ENCODE measurements at regions not wholly inside any gene's neighbourhood (a gene's known extent, or its start where the extent isn't known, plus 50 kb on each side); places are given as distances from the start of the nearest gene placed in this dataset.

- Histone ChIP-seq H3K27me3 (ENCODE audit: control insufficient read depth in 2 of 2, insufficient read depth in 2 of 2, low read length in 2 of 2) (no peaks in the 10 kb centered on the region), H3K4me1 (ENCODE audit: control insufficient read depth in 1 of 2, insufficient read depth in 2 of 2, low read length in 2 of 2) (peaks cover 30 to 36% of the 10 kb centered on the region in 2 donors), H3K4me3 (replicated peaks in 1 of 3; ENCODE audit: low read depth in 2 of 3, low read length in 3 of 3) (peak overlapping the region in 1 of 3 experiments; percentile 19), H2AFZ (ENCODE audit: insufficient read depth, low read depth, low read length, poor library complexity, severe bottlenecking) (peak overlapping the region; percentile 47), H3K79me2 (ENCODE audit: insufficient read depth, low read length) (no peaks in the 10 kb centered on the region), H3K27ac (ENCODE audit: low read depth in 1 of 2, low read length in 2 of 2) (no peak overlapping the region), H3K9ac (ENCODE audit: insufficient read depth, low read length, poor library complexity, severe bottlenecking) (no peak overlapping the region), H4K20me1 (ENCODE audit: insufficient read depth, low read length) (no peaks in the 10 kb centered on the region), H3K9me3 (replicated peaks in 1 of 2; ENCODE audit: control insufficient read depth in 1 of 2, insufficient read depth in 1 of 2, low read length in 2 of 2) (peaks cover 0 to 5% of the 10 kb centered on the region in 2 donors), H3K4me2 (replicated peaks; ENCODE audit: extremely low read depth, low read length, poor library complexity, severe bottlenecking) (peak overlapping the region; percentile 36), H3K36me3 (replicated peaks in 1 of 2; ENCODE audit: control insufficient read depth in 1 of 2, insufficient read depth in 2 of 2, low read length in 2 of 2) (no peaks in the 10 kb centered on the region)
- TF ChIP-seq CTCF (IDR thresholded peaks at IDR 0.05): no peak
- peaks cover 2 to 7% (median 5%) of the 10 kb centered on the region in 7 donors for H3K9me3 Mint-ChIP-seq
- WGBS (ENCODE audit: insufficient coverage): 67% methylated on average over 15 of the region's 16 CpGs
- intact Hi-C loops (cut with micrococcal nuclease): no loop called here
- H3K4me3 Mint-ChIP-seq: peak overlapping the region in 1 of 2 donors; percentile 75
- H3K27ac Mint-ChIP-seq: no peak overlapping the region
- peaks cover 5 to 10% (median 7%) of the 10 kb centered on the region in 3 donors for H3K27me3 Mint-ChIP-seq (ENCODE audit: low read depth in 3 of 3)
- no peak for DNase-seq
- H3K36me3 Mint-ChIP-seq: peaks cover 0 to 2% of the 10 kb centered on the region in 2 donors
- peaks cover 31% of the 10 kb centered on the region for H3K4me1 Mint-ChIP-seq
These were observed 186.5 kb upstream of the HDAC4 start for GRCh38 chr2:239587311-239587731.

GRCh38 chr2:239586651-239587310 is 186.0 kb upstream of the HDAC4 start:
- Histone ChIP-seq H3K9ac (ENCODE audit: insufficient read depth, low read length, poor library complexity, severe bottlenecking) (no peak overlapping the region), H3K9me3 (replicated peaks in 1 of 2; ENCODE audit: control insufficient read depth in 1 of 2, insufficient read depth in 1 of 2, low read length in 2 of 2) (no peaks in the 10 kb centered on the region), H4K20me1 (ENCODE audit: insufficient read depth, low read length) (no peaks in the 10 kb centered on the region), H3K36me3 (replicated peaks in 1 of 2; ENCODE audit: control insufficient read depth in 1 of 2, insufficient read depth in 2 of 2, low read length in 2 of 2) (no peaks in the 10 kb centered on the region), H2AFZ (ENCODE audit: insufficient read depth, low read depth, low read length, poor library complexity, severe bottlenecking) (no peak overlapping the region), H3K27me3 (ENCODE audit: control insufficient read depth in 2 of 2, insufficient read depth in 2 of 2, low read length in 2 of 2) (no peaks in the 10 kb centered on the region), H3K4me2 (replicated peaks; ENCODE audit: extremely low read depth, low read length, poor library complexity, severe bottlenecking) (no peak overlapping the region), H3K79me2 (ENCODE audit: insufficient read depth, low read length) (no peaks in the 10 kb centered on the region), H3K4me3 (replicated peaks in 1 of 3; ENCODE audit: low read depth in 2 of 3, low read length in 3 of 3) (no peak overlapping the region), H3K27ac (ENCODE audit: low read depth in 1 of 2, low read length in 2 of 2) (no peak overlapping the region), H3K4me1 (ENCODE audit: control insufficient read depth in 1 of 2, insufficient read depth in 2 of 2, low read length in 2 of 2) (peaks cover 30 to 36% of the 10 kb centered on the region in 2 donors)
- WGBS (ENCODE audit: insufficient coverage): 77% methylated on average over 18 of the region's 22 CpGs
- peaks cover 5 to 10% (median 7%) of the 10 kb centered on the region in 3 donors for H3K27me3 Mint-ChIP-seq (ENCODE audit: low read depth in 3 of 3)
- TF ChIP-seq CTCF (IDR thresholded peaks at IDR 0.05): no peak
- intact Hi-C loops (cut with micrococcal nuclease): no loop called here
- no peak overlapping the region for H3K27ac Mint-ChIP-seq
- peaks cover 0 to 2% of the 10 kb centered on the region in 2 donors for H3K36me3 Mint-ChIP-seq
- DNase-seq: no peak
- peaks cover 0 to 2% (median under 1%) of the 10 kb centered on the region in 7 donors for H3K9me3 Mint-ChIP-seq
- no peak overlapping the region for H3K4me3 Mint-ChIP-seq
- H3K4me1 Mint-ChIP-seq: peaks cover 31% of the 10 kb centered on the region
